CD4-positive, alpha-beta T cell (primary cell): ENCODE measurements at regions not wholly inside any gene's neighbourhood (a gene's known extent, or its start where the extent isn't known, plus 50 kb on each side); places are given as distances from the start of the nearest gene placed in this dataset.

Experiments
- ATAC-seq: fragments of 200-7000 bp; cut with Tn5 transposase; one replicate; pipeline ENCODE4 v1.10.0; 2022; ENCODE audit warnings: mild to moderate bottlenecking; ENCODE audit not compliant: poor library complexity
- CTCF ChIA-PET: fragments of 350-600 bp; sonication (Branson Sonifier 250); formaldehyde crosslinking; loops from one replicate; lab custom pipeline; 2021; ENCODE audit warnings: antibody characterized with exemption, inconsistent platforms; lab: Charles Lee
- POLR2A ChIA-PET: fragments of 350-600 bp; sonication (Branson Sonifier 250); formaldehyde crosslinking; loops from one replicate; lab custom pipeline; 2021; ENCODE audit warnings: antibody characterized with exemption, inconsistent platforms; lab: Charles Lee
- DNase-seq, 14 experiments: peaks; one replicate each; pipeline ENCODE4 v3.0.0-alpha.2; 2013 to 2020; ENCODE audit warnings: mixed read lengths in 2 of 14
- H3K27ac ChIP-seq, 2 donors: one replicate each; pipeline versions ENCODE4 v1.5.1 to v1.7.0; 2013; ENCODE audit warnings: low read length in 2 of 2, low read depth in 1 of 2, mild to moderate bottlenecking in 1 of 2
- H3K27me3 ChIP-seq, 2 experiments: 1 replicate in 1 of 2; 2 replicates in 1 of 2; pipeline versions ENCODE4 v1.6.1 to v1.7.0; 2013; ENCODE audit warnings: low read length in 2 of 2, control low read depth in 1 of 2, mild to moderate bottlenecking in 1 of 2, moderate library complexity in 1 of 2; ENCODE audit not compliant: insufficient read depth in 2 of 2, control insufficient read depth in 1 of 2
- H3K36me3 ChIP-seq: one replicate; pipeline ENCODE4 v1.6.1; 2013; ENCODE audit warnings: low read length, control low read depth; ENCODE audit not compliant: insufficient read depth
- H3K4me1 ChIP-seq: one replicate; pipeline ENCODE4 v1.6.1; 2013; ENCODE audit warnings: low read length, control low read depth; ENCODE audit not compliant: insufficient read depth
- H3K4me3 ChIP-seq: one replicate; pipeline ENCODE4 v1.5.1; 2013; ENCODE audit warnings: mild to moderate bottlenecking, low read length, moderate library complexity
- H3K9me3 ChIP-seq, 2 experiments: 1 replicate in 1 of 2; 2 replicates in 1 of 2; pipeline versions ENCODE4 v1.6.1 to v1.7.0; 2013; ENCODE audit warnings: low read length in 2 of 2, mild to moderate bottlenecking in 2 of 2, control low read depth in 1 of 2, moderate library complexity in 1 of 2; ENCODE audit not compliant: control insufficient read depth in 1 of 2, insufficient read depth in 1 of 2
- H3K27ac Mint-ChIP-seq: one replicate; pipeline ENCODE4 v1.8.0; 2020; ENCODE audit warnings: mixed read lengths
- H3K27me3 Mint-ChIP-seq: one replicate; pipeline ENCODE4 v1.8.0; 2021; ENCODE audit warnings: mixed read lengths
- H3K36me3 Mint-ChIP-seq: one replicate; pipeline ENCODE4 v1.8.0; 2021; ENCODE audit warnings: low read depth, mixed read lengths
- H3K4me1 Mint-ChIP-seq: one replicate; pipeline ENCODE4 v1.8.0; 2021; ENCODE audit warnings: low read depth, mixed read lengths
- H3K4me3 Mint-ChIP-seq: one replicate; pipeline ENCODE4 v1.8.0; 2020; ENCODE audit warnings: mild to moderate bottlenecking, mixed read lengths
- H3K9me3 Mint-ChIP-seq: one replicate; pipeline ENCODE4 v1.8.0; 2020; ENCODE audit warnings: mixed read lengths
- CTCF ChIP-seq: fragments of 200-600 bp; IDR thresholded peaks from one replicate; pipeline ENCODE4 v1.8.0; 2022; ENCODE audit warnings: antibody characterized with exemption, mild to moderate bottlenecking
- intact Hi-C, 2 experiments: fragments of 100-400 bp; cut with DNase I in 1 of 2; cut with micrococcal nuclease in 1 of 2; formaldehyde crosslinking; loops; one replicate each; pipeline versions ENCODE4 v1.15.1 to v1.9.0; 2023 to 2025; cut with DNase I, micrococcal nuclease

- DNase-seq = no peak
- no peaks in the 10 kb centered on the region for H3K27me3 Mint-ChIP-seq
- Histone ChIP-seq H3K4me3 (no peak overlapping the region), H3K4me1 (no peaks in the 10 kb centered on the region), H3K27me3 (no peaks in the 10 kb centered on the region), H3K36me3 (no peaks in the 10 kb centered on the region), H3K9me3 (no peaks in the 10 kb centered on the region), H3K27ac (no peak overlapping the region)
- H3K4me1 Mint-ChIP-seq = no peaks in the 10 kb centered on the region
- no peaks in the 10 kb centered on the region for H3K9me3 Mint-ChIP-seq
- POLR2A ChIA-PET = no interaction called here
- intact Hi-C loops = no loop called here
- no peak overlapping the region for H3K4me3 Mint-ChIP-seq
- H3K27ac Mint-ChIP-seq = no peak overlapping the region
- CTCF ChIA-PET = no interaction called here
- no peak for ATAC-seq
- H3K36me3 Mint-ChIP-seq = no peaks in the 10 kb centered on the region
- no peak for TF ChIP-seq CTCF
Observed at GRCh38 chr4:124540014-124540413, 172.5 kb downstream of the ANKRD50 start.

GRCh38 chr4:124541652-124542420 is 170.7 kb downstream of the ANKRD50 start:
- ChIA-PET POLR2A (no interaction called here), CTCF (no interaction called here)
- intact Hi-C loops = no loop called here
- Histone ChIP-seq H3K36me3 (no peaks in the 10 kb centered on the region), H3K27me3 (no peaks in the 10 kb centered on the region), H3K4me1 (no peaks in the 10 kb centered on the region), H3K9me3 (no peaks in the 10 kb centered on the region), H3K27ac (no peak overlapping the region), H3K4me3 (no peak overlapping the region)
- Mint-ChIP-seq H3K27ac (no peak overlapping the region), H3K36me3 (no peaks in the 10 kb centered on the region), H3K27me3 (no peaks in the 10 kb centered on the region), H3K9me3 (no peaks in the 10 kb centered on the region), H3K4me3 (no peak overlapping the region), H3K4me1 (no peaks in the 10 kb centered on the region)
- no peak for TF ChIP-seq CTCF
- no peak for ATAC-seq
- no peak for DNase-seq

GRCh38 chr4:124555959-124556358 is 156.6 kb downstream of the ANKRD50 start:
- Histone ChIP-seq H3K9me3 (peaks cover 0 to 3% of the 10 kb centered on the region in 2 experiments), H3K4me1 (no peaks in the 10 kb centered on the region), H3K4me3 (no peak overlapping the region), H3K27me3 (no peaks in the 10 kb centered on the region), H3K27ac (no peak overlapping the region), H3K36me3 (no peaks in the 10 kb centered on the region)
- Mint-ChIP-seq H3K27me3 (no peaks in the 10 kb centered on the region), H3K4me1 (no peaks in the 10 kb centered on the region), H3K9me3 (peaks cover 4% of the 10 kb centered on the region), H3K36me3 (no peaks in the 10 kb centered on the region), H3K27ac (no peak overlapping the region), H3K4me3 (no peak overlapping the region)
- DNase-seq (no peak), ATAC-seq (no peak)
- ChIA-PET CTCF (no interaction called here), POLR2A (no interaction called here)
- intact Hi-C loops = no loop called here
- no peak for TF ChIP-seq CTCF
